Body of pancreas (tissue), 4 donors: ENCODE measurements at regions not wholly inside any gene's neighbourhood (a gene's known extent, or its start where the extent isn't known, plus 50 kb on each side); places are given as distances from the start of the nearest gene placed in this dataset.

Source experiments
- CTCF ChIP-seq, 7 experiments: fragments of 450-650 bp in 4 of 7; fragments of 200-600 bp in 3 of 7; sonication (generic) in 3 of 7; IDR thresholded peaks; one replicate each; pipeline ENCODE4 v1.5.1; 2016 to 2019; ENCODE audit warnings: antibody characterized with exemption in 7 of 7
- POLR2A ChIP-seq, 3 donors: fragments of 450-650 bp; IDR thresholded peaks; one replicate each; pipeline ENCODE4 v1.6.1; 2016; ENCODE audit warnings: antibody characterized with exemption in 3 of 3, mild to moderate bottlenecking in 2 of 3

GRCh38 chr6:167659046-167659445, 167.7 kb upstream of the AFDN start:
- TF ChIP-seq POLR2A (IDR thresholded peaks at IDR 0.05) (no peak), CTCF (IDR thresholded peaks at IDR 0.05) (no peak)
